GM15510 (cell line): ENCODE measurements at regions not wholly inside any gene's neighbourhood (a gene's known extent, or its start where the extent isn't known, plus 50 kb on each side); places are given as distances from the start of the nearest gene placed in this dataset.

Source experiments
- POLR2A ChIP-seq: IDR thresholded peaks from 3 replicates; pipeline ENCODE4 v1.6.1; 2011; ENCODE audit warnings: borderline replicate concordance; ENCODE audit not compliant: insufficient read length; ENCODE audit errors: extremely low read depth

DNA sequence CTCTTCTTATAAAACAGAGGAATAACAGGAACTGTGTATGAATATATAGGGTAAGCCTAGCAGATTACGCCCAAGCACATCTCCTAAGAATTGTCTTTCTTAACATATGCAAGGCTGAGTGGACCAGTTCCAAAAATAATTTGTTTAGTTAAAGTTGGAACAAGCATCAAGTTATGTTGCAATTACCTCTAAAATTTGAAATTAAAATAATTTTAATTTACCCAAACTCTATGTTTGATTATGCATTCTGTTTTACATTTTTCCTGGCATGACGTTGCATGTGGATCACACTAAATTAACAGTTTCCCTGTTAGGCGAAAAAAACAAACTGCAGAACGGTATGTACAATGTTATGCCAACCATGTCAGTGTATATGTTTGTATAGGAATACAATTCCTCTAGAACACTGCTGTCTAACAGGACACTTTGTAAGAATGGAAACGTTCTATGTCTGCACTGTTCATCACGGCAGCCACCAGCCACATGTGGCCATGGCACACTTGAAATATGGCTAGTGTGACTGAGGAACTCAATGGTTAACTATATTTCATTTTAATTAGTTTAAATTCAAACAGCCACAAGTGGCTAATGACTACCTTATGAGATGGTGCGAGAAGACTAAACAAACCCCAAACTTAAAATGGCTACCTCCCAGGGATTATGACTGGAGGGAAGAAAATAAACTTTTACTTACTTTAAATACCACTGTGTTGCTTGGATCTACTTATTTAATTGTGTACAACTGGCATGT, 281.1 kb upstream of the KLF14 start:
- no peak for TF ChIP-seq POLR2A

DNA sequence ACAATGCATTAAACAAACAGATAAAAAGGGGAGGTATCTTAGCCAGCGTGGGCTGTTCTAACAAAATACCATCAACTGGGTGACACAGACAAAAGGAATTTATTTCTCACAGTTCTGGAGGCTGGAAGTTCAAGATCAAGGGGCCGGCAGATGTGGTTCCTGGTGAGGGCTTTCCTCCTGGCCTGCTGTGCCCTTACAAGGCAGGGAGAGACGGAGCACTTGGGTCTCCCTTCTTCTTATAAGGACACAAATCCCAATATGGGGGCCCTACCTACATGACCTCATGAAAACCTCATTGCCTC, 281.6 kb upstream of the KLF14 start:
- no peak for TF ChIP-seq POLR2A

DNA sequence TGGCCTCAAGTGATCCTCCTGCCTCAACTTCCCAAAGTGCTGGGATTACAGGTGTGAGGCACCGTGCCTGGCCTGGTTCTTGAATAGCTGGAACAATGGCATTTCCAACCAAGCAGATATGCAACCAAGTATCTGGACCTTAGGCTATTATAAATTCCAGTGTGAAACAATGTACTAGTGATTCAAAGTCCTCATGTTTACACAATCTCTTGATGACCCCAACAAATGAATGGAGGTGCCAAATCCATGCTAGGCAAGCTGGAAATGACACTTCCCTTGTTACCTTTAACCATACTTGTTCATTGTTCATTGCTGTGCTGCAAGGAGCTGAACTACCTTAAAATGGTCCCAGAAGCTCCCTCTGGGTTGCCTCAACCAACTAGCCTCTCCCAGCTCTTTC, 282.2 kb upstream of the KLF14 start:
- TF ChIP-seq POLR2A: no peak

DNA sequence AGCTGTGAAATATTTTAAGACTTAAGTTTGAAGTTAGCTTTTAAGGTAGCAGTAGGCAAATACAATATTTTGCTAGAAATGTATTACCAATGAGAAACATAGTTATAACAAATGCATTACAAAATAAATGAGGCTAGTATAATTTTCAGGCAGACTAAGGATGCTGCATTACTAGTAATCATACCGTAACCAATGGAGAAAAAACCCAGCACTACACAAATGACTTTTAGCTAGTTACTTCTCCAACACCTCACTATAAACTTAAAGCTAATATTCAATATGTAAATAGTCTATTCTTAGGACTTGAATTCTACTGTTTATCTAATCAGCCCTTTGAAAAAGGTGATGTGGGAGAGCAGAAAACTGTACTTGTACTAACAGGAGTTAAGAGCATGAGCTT, 285.3 kb upstream of the KLF14 start:
- TF ChIP-seq POLR2A: no peak

DNA sequence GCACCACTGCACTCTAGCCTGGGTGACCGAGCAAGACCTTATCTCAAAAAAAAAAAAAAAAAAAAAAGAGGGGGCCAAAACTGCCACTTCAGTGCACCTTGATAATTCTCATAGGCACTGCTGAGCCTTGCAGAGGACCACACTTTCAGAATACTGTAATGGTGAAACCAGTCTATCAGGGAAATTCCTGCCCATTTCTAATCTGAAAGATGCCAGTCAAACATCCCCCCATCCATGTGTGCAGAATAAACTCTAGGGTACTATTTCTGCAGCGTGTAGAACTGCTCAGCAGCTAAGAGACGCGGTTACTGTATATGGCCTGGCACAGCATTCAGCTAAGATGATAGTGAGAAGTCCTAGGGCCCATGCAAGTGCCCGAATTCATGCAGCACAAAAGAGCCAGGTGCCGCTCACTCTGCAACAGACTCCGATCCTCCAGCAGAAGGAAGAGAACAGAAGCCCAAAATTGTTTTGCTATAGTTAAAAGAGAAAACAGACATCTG, 286.8 kb upstream of the KLF14 start:
- TF ChIP-seq POLR2A: no peak

DNA sequence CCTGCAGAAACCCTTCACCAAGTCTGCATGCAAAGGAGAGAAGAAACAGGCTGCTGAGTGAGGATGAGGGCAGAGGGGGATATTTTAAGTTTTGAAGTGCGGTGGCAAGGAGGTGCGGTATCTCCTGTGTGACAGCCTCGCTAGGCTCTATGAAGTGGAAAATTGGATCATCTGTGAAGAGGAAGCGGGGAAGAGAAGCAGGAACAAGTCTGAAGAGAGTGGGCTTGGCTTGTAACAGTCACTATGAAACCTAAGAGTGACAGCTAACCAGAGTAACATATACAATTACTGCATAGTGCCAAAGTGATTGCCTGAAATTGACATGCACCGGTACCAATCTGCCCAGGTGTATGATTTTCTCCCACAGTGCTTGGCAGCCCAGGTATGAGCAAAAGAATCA, 287.5 kb upstream of the KLF14 start:
- TF ChIP-seq POLR2A: no peak

DNA sequence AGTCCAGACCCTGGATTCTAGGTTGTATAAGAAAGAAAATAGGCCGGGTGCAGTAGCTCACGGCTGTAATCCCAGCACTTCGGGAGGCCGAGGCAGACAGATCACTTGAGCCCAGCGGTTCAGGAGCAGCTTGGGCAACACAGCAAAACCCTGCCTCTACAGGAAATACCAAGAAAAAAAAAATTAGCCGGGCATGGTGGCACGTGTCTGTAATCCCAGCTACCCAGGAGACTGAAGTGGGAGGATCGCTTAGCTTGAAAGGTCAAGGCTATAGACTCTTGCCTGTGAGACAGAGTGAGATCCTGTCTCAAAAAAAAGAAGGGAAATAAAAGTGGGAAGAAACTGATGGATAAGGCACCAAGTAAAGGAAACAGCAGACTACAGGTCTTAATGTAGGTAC, 287.9 kb upstream of the KLF14 start:
- no peak for TF ChIP-seq POLR2A

DNA sequence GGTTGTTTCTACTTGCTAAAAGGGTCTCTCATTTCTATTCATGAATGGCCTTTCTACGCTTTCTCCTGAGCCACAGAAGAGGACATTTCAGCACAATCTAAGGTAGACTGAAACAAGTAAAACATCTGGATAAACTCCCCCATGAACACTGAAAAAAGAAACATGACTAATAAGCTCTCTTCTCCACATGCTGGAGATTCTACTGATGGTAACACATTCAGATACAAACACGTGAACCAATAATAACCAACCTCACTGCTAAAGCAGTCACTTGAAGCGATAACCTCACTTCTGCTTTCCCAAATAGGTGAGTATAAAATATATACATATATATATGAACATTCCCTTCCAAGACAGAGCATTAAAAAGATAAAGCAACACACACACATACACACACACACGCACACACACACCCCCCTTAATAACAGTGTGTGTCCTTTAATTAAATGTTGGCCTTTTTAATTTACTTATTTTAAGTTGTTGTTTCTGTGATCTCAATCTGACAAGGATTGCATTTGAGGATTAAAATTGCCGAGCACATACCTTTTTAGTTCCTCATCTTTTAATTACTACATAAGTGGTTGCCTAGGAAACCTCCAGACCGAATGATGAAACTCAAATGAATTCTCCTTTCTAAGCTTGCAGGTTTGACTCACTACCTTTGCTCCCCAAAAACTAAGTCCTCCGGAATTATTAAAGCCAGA, 292.4 kb upstream of the KLF14 start:
- TF ChIP-seq POLR2A: no peak

DNA sequence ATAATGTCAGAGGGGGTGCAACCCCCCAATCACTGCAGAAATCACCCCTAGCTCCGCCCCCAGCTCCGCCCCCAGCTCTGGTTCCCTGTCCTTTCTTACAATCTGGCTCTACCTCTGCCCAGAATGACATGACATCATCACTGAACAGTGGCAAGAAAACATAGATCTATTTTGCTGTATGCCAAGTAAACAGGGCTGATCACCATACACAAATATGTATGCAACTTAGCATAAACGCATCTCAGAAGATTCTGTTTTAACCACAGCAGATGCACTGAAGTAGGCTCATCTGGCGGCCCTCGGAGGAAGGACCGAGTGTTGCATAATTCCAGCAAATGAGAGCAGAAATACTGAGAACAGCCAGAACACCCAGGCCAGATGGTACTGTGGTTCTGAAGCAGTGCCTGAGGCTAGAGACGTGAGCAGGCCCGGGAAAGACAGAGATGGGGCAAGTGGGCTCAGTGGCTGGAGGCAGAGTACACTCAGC, 293.3 kb upstream of the KLF14 start:
- TF ChIP-seq POLR2A: no peak

DNA sequence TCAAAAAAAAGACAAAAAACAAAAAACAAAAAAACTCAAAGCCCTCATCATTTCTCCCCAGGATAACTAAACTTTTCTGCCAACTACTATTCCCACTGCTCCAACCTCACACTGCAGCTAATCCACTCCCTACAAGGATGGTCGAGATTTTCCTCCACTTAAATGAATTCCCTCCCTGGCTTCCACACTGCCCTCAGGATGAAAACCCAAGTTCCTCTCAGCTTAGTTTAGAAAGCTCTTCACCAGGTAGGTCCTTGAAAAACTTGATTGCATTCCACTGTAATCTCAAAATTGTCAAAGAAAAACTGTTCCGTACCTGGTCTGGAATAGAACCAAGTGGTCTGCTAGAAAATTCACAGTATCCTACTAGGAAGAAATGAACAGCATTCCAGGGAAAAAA, 294.3 kb upstream of the KLF14 start:
- TF ChIP-seq POLR2A: no peak

DNA sequence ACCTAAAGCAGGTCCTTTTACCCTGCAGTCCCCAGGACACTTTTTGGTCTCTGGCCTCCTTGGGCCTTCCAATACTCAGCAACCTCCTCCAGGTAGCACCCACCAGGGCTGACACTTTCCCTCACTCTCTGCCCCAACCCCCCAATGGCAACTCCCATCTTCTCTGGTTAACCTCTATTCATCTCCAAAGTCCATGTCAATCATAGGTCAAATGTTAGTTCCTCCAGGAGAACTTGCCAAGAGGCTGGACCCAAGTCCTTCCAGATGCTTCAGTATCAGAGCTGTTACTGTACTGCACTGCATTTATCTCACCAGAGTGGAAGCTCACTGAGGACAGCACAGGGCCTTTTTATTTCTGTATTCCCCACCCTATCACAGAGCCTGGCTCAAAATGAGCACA, 295.0 kb upstream of the KLF14 start:
- TF ChIP-seq POLR2A: no peak

DNA sequence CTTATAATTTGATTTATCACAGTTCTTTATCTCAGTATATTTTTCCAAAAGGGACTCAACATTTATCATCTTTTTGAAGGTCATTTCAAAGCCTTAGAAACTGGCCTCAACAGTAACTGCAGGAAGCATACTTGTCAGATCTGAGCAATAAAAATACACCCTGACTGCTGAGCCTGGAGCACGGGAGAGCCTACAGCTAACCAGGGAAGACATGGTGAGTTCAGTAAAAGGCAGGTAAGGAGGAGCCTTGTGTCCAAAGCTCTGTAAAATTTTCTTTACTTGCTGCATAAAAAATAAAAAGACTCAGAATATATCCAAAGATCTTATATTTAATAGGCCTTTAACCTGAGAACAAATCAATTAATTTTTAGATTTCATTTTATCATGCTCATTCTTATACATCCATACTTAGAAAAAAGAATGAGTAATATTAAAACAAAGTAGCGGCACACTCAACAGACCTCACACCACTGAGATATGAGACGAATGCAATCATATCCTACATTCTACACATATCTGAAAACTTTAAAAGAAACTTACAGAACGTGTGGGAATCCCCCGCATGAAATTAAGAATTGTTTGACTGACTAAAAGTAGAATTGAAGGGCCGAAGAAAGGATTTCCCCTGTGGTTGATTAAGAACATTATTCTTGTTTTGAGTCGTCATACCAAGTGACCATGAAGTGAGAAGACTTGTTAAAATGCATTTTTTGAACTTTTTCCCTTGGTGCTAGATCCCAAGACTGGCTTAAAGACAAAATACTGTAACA, 296.4 kb upstream of the MKLN1 start:
- no peak for TF ChIP-seq POLR2A

DNA sequence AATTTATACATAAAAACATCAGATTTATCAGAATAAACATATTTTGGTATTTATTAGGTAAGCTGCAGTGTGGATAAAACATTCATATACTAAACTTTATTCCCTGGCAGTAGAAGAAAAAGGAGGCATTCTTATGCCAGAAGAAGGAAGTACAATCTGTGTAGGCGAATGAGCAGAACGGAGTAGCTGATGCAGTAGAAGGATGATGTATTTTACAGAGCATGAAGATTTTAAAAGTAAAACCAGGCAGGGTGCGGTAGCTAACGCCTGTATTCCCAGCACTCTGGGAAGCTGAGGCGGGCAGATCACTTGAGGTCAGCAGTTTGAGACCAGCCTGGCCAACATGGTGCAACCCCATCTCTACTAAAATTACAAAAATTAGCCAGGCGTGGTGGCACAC, 294.9 kb upstream of the MKLN1 start:
- no peak for TF ChIP-seq POLR2A

DNA sequence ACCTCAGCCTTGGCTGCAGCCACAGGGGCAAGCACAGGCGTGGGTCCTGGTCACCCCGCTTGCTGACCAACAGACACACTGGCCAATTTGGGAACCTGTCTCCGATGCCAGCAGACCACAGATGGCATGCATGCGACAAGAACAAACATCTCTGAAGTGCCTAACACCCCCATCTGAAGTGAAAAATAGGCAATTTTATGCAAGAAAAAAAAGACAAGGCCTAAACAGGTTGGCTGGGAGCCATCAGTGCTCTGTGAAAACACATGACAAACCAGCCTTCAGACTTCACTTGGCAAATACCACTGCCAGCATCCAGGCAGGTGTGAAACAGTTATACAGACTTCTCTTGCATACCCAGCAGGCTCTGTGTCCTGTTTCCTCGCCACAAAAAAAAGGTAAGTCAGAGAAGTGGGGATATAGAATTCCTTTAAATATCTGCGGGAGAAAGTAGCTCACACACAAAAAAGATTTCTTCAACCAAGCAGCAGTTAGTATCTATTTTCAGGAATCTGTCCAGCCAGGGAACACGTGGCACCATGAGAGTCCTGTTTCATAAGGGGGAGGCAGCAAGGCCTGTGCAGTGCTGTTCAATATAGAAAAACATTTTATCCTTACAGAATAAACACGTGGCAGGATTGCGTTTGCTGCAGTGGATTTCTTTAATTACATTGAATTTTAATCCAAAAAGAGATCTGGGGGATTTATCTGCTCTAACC, 293.4 kb upstream of the MKLN1 start:
- no peak for TF ChIP-seq POLR2A

DNA sequence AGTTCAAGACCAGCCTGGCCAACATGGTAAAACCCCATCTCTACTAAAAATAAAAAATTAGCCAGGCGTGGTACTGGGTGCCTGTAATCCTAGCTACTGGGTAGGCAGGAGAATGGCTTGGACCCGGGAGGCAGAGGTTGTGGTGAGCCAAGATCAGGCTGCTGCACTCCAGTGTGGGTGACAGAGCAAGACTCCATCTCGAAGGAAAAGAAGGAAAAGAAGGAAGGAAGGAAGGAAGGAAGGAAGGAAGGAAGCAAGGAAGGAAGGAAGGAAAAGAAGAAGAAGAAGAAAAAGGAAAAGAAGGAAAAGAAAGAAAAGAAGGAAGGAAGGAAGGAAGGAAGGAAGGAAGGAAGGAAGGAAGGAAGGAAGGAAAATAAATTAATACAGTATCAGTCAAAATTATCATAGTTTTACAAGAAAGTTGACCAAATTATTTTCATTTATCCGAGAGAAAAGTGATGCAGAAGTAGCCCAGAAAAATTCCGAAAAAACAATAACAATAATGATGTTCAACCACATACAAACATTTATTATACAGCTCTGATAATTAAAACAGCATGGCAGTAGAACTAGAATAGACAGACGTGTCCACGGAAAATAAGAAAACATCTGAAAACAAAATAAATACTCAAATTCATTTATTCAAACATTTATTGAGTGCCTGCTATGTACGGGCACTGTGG, 292.4 kb upstream of the MKLN1 start:
- no peak for TF ChIP-seq POLR2A

DNA sequence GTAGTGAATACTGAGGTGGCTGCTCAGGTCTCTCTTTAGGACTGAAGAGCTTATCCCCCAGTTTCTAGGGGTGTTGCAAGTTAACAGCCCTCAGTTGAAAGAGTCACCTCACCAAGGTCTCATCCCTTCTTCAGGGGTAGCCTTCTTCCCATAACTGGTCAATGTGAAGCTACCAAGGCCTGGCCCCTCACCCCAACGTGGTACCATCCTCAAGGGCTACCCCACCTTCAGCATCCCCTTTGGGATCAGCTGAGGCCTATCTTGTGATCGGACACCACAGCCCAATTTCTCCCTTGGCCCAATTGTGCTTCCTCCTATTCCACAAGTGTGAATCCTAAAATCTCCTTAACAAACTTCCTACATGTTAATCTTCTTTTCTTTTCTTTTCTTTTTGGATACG, 289.5 kb upstream of the MKLN1 start:
- TF ChIP-seq POLR2A: no peak
